NCI-H748 treated with DMSO at 0.1 percent for 48 hours (cell line): ENCODE measurements at regions not wholly inside any gene's neighbourhood (a gene's known extent, or its start where the extent isn't known, plus 50 kb on each side); places are given as distances from the start of the nearest gene placed in this dataset.

ENCODE experiments used
- DNase-seq: peaks from one replicate; lab custom pipeline; 2025; lab: John Stamatoyannopoulos, UW

GRCh38 chr2:150003544-150003943 lies 416.0 kb upstream of the MMADHC start:
- no peak for DNase-seq

DNA sequence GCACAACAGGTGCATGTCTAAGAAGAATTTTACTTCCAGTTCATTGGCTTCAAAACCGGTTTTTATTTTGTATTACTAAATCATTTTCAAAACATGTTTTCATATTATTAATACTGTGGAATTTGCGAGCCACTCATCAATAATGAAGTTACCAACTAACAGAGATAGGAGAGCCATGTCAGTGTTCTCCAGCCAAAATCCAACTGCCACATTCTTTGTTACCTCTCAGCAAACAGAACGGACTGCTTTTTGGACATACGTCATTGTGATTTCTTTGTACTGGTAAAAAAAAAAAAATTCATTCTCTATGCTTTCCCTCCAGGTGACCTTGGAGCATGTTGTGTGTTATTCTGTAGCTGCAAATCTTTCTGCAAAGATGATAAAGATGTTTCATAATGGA lies 414.2 kb upstream of the MMADHC start:
- no peak for DNase-seq

GRCh38 chr2:149996901-149997300 lies 409.3 kb upstream of the MMADHC start:
- DNase-seq, result no peak

DNA sequence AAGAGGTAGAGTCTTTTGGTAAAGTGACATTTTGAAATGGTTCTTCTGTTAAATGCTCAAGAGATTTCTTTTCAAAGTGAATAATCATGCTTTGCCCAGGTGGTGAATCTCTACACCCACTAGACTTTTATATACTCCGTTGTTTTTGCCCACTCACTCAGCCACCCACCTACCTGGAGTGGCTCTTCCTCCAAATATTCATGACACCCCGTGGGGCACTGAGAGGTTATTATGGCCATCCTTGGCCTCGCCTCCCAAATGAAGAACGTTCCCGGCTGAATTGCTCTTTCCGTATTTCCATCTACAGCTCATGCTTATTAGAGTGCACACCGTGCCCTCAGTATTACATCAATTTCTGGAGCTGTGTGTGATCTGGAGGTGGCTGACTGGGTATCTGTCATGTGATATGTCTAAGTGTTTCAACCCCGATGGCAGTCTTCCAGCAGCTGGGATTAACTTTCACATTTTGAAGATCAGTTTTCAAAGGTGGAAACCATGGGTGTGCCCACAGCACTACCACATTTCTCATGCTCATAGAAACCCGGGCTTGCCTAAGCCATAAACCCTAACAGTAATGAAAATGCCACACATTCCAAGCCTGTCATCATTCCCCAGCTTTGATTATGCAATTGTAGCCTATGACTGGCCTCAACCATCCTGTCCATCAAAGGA lies 406.6 kb upstream of the MMADHC start:
- peak; percentile 39 for DNase-seq

DNA sequence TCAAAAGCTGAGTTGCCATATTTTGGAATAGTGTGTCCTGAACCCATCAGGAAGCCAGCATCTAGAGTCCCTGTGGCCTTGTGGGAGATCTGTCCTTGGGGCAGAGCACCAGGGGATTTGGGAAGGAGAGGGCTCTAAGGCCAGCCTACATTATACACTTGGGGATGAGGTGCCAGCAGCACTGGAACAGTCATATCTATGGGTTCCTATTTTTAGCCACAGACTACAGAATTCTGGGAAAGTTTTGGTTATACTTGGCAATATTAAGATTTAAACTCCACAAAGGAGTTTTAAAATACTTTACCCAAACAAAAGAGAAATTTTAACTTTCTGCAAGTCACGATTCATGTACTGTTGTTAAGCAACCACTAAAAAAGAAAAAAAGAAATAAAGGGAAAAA lies 405.7 kb upstream of the MMADHC start:
- DNase-seq, result no peak

GRCh38 chr2:149991576-149991975 lies 404.0 kb upstream of the MMADHC start:
- DNase-seq, result no peak

DNA sequence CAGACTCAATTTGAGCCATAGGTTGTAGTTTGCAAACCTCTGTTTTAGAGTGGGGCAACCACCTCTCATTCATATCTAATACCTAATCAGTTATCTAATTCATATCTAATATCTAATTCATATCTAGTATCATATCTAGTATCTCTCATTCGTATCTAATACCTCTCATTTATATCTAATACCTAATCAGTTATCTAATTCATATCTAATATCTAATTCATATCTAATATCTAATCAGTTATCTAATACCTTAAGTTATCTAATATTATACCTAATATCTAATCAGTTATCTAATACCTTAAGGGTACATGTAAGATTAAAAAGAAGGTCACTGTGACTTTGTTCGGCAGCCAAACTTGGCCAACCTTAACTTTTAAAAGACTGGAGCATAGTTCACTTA lies 403.4 kb upstream of the MMADHC start:
- DNase-seq, result no peak

DNA sequence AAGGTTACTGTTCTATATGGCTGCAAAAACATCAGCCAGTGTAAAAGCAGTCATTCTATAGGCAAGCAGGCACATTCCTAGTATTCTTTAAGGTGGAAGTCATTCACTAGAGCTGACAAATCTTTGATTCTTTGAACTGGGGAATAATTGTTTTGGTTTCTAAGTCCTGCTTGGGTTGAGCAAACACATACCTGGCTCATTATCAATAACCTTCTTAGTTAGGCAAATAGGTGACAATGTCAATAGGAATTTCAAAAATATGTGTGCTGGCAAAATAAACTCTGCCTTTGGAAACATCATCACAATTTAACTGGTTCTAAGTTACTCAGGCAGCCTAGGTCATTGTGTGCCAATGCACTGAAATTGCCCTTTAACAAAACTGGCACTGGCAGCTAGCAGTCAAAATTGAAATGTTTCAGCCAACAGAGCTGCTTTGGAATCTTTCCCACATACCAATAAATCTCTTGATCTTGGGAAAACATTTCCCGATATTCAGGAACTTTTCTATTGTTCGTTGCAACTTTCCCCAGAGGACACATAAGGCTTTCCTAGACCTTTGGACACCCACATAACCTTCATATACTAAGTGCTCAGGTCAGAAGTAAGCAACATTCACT lies 402.0 kb upstream of the MMADHC start:
- DNase-seq, result no peak

DNA sequence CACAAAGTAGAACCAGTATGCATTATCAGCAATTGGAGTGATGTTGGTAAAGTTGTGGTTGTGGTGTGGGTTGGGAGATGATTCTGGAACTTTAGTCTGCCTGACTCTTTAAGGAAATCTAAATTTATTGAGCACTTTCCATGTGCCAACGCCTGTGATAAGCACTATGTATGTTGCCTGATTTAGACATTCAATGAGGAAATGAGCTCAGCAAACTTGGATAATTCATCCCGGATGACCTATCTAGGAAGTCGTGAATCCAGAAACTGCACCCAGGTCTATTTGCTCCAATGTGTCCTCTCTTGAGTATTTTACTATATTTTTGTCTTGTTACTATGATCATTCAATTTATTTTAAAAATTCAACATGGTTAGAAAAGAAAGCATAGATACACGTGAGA lies 400.8 kb upstream of the MMADHC start:
- no peak for DNase-seq

GRCh38 chr2:149986861-149987260 lies 399.3 kb upstream of the MMADHC start:
- no peak for DNase-seq

DNA sequence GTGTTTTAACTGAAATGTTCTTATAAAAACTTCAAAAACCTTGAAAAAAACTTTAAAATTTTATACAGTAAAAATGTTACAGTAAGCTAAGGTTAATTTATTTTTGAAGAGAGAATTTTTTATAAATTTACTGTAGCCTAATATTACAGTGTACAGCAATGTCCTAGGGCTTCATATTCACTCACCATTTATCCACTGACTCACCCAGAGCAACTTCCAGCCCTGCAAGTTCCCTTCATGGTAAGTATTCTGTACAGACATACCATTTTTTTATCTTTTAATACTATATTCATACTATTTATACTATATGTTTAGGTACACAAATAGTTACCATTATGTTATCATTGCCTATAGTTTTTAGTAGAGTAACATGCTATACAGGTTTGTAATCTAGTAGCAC lies 396.7 kb upstream of the MMADHC start:
- DNase-seq, result no peak

DNA sequence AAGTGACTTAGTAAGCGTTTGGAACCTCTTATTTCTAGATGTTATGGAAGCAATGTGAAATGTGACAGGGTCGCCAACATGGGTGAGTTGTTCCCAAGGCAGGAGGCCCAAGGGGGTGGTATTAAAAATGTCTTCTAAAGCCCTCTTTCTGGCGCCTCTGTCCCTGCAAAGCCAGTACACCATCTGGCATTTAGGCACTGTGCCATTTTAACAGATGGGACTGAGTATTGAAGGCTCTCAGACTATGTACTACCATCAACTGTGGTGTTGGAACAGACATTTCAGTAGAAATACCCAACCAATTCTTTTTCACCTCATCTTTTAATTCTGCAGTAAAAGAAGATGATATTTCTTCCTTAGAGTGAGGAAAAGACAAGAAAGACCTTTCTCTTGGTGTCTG lies 384.5 kb upstream of the MMADHC start:
- no peak for DNase-seq

- no peak for DNase-seq
These were observed 367.5 kb upstream of the MMADHC start for GRCh38 chr2:149954981-149955600.

DNA sequence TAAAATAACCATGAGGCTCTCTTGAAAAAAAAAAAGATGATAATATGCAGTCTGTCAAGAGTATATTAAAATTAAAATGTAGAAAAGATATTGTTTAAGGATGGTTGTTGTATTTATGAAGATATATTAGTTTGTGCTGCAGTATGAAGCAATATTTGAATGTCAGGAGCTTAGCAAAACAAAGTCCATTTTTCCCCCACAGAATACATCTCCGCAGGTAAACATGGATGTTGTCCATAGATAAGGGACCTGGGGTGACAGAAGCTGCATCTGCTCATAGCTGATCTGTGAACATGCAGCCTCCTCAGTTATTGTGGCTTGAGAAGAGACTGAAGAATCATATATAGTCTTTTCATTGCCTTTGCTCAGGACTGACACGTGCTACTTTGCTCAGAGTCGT lies 366.1 kb upstream of the MMADHC start:
- DNase-seq, result no peak

DNA sequence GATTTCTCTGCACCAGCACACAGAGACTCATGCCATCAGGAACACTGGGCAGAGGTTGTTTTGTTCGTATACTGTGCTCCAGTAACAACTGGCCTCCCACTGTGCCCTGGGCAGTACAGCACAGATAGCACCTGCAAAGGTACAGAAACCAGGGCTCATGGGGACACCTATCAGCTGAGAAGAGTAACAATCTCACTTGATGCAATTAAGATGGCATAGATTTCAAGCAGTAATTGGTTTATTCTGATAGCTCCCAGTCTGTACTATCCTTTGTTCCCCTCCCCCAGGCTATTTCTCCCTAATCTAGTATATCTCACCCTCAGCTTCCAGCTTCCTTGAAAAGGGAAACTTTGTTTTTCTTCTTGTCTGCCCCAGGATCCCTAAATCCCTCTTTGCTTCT lies 343.9 kb upstream of the MMADHC start:
- DNase-seq, result no peak

GRCh38 chr2:149928011-149928410 lies 340.4 kb upstream of the MMADHC start:
- peak; percentile 34 for DNase-seq

DNA sequence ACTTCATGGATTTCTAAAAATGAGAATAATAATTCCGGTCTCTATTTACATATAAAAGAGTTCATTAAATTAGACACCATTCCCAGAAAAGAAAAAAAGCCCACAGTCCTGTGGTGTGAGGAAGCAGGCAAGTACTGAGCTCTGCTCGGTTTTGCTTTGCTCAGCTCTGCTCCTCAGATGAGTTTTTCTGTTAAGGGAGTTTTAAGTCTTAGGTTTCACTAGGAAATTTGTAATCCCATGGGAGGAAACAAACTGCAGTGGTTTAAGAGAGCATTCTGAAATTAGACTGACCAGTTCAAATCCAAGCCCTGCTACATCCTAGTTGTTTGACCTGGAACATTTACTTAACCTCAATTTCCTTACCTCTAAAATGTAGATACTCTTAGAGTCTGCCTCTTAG lies 338.6 kb upstream of the MMADHC start:
- DNase-seq, result no peak

- no peak for DNase-seq
These were observed 337.1 kb upstream of the MMADHC start for GRCh38 chr2:149924549-149925213.

GRCh38 chr2:149924028-149924427 lies 336.5 kb upstream of the MMADHC start:
- DNase-seq, result no peak

- no peak for DNase-seq
These were observed 334.5 kb upstream of the MMADHC start for GRCh38 chr2:149921911-149922616.

DNA sequence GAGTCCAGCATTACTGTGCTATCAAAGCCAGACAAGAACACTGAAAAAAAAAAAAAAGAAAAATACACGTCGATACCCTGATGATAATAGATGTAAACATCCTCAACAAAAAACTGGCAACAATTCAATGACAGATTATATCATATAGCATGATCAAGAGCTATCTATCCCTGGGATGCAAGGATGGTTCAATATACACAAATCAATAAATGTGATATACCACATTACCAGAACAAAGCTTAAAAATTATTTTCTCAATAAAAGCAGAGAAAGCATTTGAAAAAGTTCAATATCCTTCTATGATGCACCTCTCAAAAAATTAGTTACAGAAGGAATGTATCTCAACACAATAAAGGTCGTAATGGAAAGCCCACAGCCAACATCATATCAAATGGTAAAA lies 332.8 kb upstream of the MMADHC start:
- no peak for DNase-seq

GRCh38 chr2:149915151-149915550 lies 327.6 kb upstream of the MMADHC start:
- DNase-seq, result no peak
